HCT116 (cell line): ENCODE measurements at regions not wholly inside any gene's neighbourhood (a gene's known extent, or its start where the extent isn't known, plus 50 kb on each side); places are given as distances from the start of the nearest gene placed in this dataset.

ENCODE experiments used
- ATAC-seq: fragments of 200-7000 bp; cut with Tn5 transposase; 2 replicates; pipeline ENCODE4 v1.9.1; 2020; ENCODE audit warnings: mild to moderate bottlenecking, moderate library complexity
- BruUV-seq: library from RNA; stranded (reverse); fragments of 400-500 nt; replicated peaks from 2 replicates; lab custom pipeline; 2021; lab: Mats Ljungman, UMichigan
- CTCF ChIA-PET: fragments of 300-600 bp; sonication (Branson Sonifier 250); formaldehyde crosslinking; loops from one replicate; lab custom pipeline; 2021; ENCODE audit warnings: antibody characterized with exemption; lab: Charles Lee
- POLR2A ChIA-PET: fragments of 300-600, 350-600 bp; sonication (Branson Sonifier 250); formaldehyde crosslinking; loops from one replicate; lab custom pipeline; 2021; ENCODE audit warnings: antibody characterized with exemption; lab: Charles Lee
- RAD21 ChIA-PET, 2 experiments: fragments of 300-600 bp; sonication (Branson Sonifier 250); formaldehyde crosslinking; loops; one replicate each; lab custom pipeline; 2023; ENCODE audit warnings: low total read pairs in 2 of 2; ENCODE audit not compliant: uncharacterized antibody in 2 of 2, unreplicated experiment in 2 of 2, low non-redundant PET in 1 of 2; lab: Charles Lee
- DNase-seq: peaks from one replicate; pipeline ENCODE4 v3.0.0-alpha.2; 2010; ENCODE audit warnings: low read depth, low spot score
- H2AFZ ChIP-seq: fragments of 200-600 bp; shearing (Covaris generic), sonication (generic); 2 replicates; pipeline ENCODE4 v1.6.1; 2017; ENCODE audit warnings: low read depth, mixed run types, mixed read lengths, antibody characterized with exemption, low read length; ENCODE audit not compliant: poor library complexity, severe bottlenecking
- H3K27ac ChIP-seq: 2 replicates; pipeline ENCODE4 v1.5.1; 2012; ENCODE audit warnings: low read depth, low read length
- H3K27me3 ChIP-seq: fragments of 200-600 bp; sonication (generic); 2 replicates; pipeline ENCODE4 v1.6.1; 2016; ENCODE audit warnings: mixed run types, low read length, mixed read lengths; ENCODE audit not compliant: insufficient read depth
- H3K36me3 ChIP-seq, 2 experiments: fragments of 200-500 bp in 1 of 2; fragments of 200-600 bp in 1 of 2; sonication (Bioruptor generic) in 1 of 2; sonication (generic) in 1 of 2; 2 replicates each; pipeline versions ENCODE4 v1.5.1 to v1.6.1; 2014 to 2016; ENCODE audit warnings: low read length in 2 of 2, inconsistent platforms in 1 of 2, mixed read lengths in 1 of 2, mixed run types in 1 of 2; ENCODE audit not compliant: insufficient read depth in 2 of 2, control insufficient read depth in 1 of 2
- H3K4me1 ChIP-seq, 2 experiments: fragments of 200-600 bp in 1 of 2; sonication (generic) in 1 of 2; 2 replicates each; pipeline versions ENCODE4 v1.5.1 to v1.6.1; 2012 to 2017; ENCODE audit warnings: low read length in 2 of 2, inconsistent platforms in 1 of 2, mild to moderate bottlenecking in 1 of 2, mixed read lengths in 1 of 2, mixed run types in 1 of 2, moderate library complexity in 1 of 2; ENCODE audit not compliant: insufficient read depth in 2 of 2, control insufficient read depth in 1 of 2
- H3K4me2 ChIP-seq: fragments of 200-600 bp; sonication (generic); 2 replicates; pipeline ENCODE4 v1.6.1; 2017; ENCODE audit warnings: mixed run types, low read length, mixed read lengths
- H3K4me3 ChIP-seq, 2 experiments: fragments of 200-600 bp in 1 of 2; sonication (generic) in 1 of 2; replicated peaks in 1 of 2; 2 replicates each; pipeline ENCODE4 v1.5.1; 2011 to 2016; ENCODE audit warnings: low read length in 2 of 2, control low read depth in 1 of 2, low read depth in 1 of 2, mild to moderate bottlenecking in 1 of 2, mixed read lengths in 1 of 2, mixed run types in 1 of 2
- H3K79me2 ChIP-seq: fragments of 200-600 bp; sonication (generic); 2 replicates; pipeline ENCODE4 v1.6.1; 2017; ENCODE audit warnings: mild to moderate bottlenecking, mixed run types, low read length, moderate library complexity, mixed read lengths; ENCODE audit not compliant: insufficient read depth
- H3K9ac ChIP-seq: fragments of 200-600 bp; sonication (generic); 2 replicates; pipeline ENCODE4 v1.6.1; 2016; ENCODE audit warnings: low read length, mixed read lengths
- H3K9me2 ChIP-seq: fragments of 200-600 bp; sonication (generic), shearing (Covaris generic); 2 replicates; pipeline ENCODE4 v1.6.1; 2017; ENCODE audit warnings: mixed run types, mild to moderate bottlenecking, moderate library complexity; ENCODE audit not compliant: insufficient read depth
- H3K9me3 ChIP-seq, 2 experiments: fragments of 200-500 bp in 1 of 2; fragments of 200-600 bp in 1 of 2; sonication (Bioruptor generic) in 1 of 2; sonication (generic) in 1 of 2; 2 replicates each; pipeline ENCODE4 v1.6.1; 2014 to 2017; ENCODE audit warnings: low read length in 2 of 2, mixed read lengths in 2 of 2, inconsistent platforms in 1 of 2, low read depth in 1 of 2, mild to moderate bottlenecking in 1 of 2, mixed run types in 1 of 2, moderate library complexity in 1 of 2; ENCODE audit not compliant: control insufficient read depth in 1 of 2, insufficient read depth in 1 of 2
- H4K20me1 ChIP-seq: fragments of 200-600 bp; sonication (generic), shearing (Covaris generic); 2 replicates; pipeline ENCODE4 v1.6.1; 2017; ENCODE audit warnings: mixed run types, mild to moderate bottlenecking, moderate library complexity; ENCODE audit not compliant: insufficient read depth
- ATF3 ChIP-seq: IDR thresholded peaks from 2 replicates; pipeline ENCODE4 v1.6.1; 2012
- CEBPB ChIP-seq: IDR thresholded peaks from 2 replicates; pipeline ENCODE4 v1.6.1; 2012; ENCODE audit warnings: low read depth
- CTCF ChIP-seq, 3 experiments: fragments of 200-600 bp in 1 of 3; sonication (generic) in 1 of 3; IDR thresholded peaks in 2 of 3; conservative IDR thresholded peaks in 1 of 3; 2 replicates each; pipeline ENCODE4 v1.5.1; 2012 to 2017; ENCODE audit warnings: low read depth in 2 of 3, low read length in 2 of 3, antibody characterized with exemption in 1 of 3, borderline replicate concordance in 1 of 3, control low read depth in 1 of 3, mild to moderate bottlenecking in 1 of 3, mixed read lengths in 1 of 3, mixed run types in 1 of 3, moderate library complexity in 1 of 3; ENCODE audit not compliant: insufficient read depth in 1 of 3
- EGR1 ChIP-seq: IDR thresholded peaks from 2 replicates; pipeline ENCODE4 v1.6.1; 2012; ENCODE audit warnings: low read depth
- ELF1 ChIP-seq: IDR thresholded peaks from 2 replicates; pipeline ENCODE4 v1.6.1; 2012; ENCODE audit warnings: low read depth, borderline replicate concordance
- EZH2 ChIP-seq: fragments of 200-600 bp; sonication (generic); IDR thresholded peaks from 2 replicates; pipeline ENCODE4 v1.6.1; 2017; ENCODE audit warnings: antibody characterized with exemption, mixed run types
- EZH2phosphoT487 ChIP-seq: fragments of 200-600 bp; IDR thresholded peaks from 2 replicates; pipeline ENCODE4 v1.6.1; 2018; ENCODE audit warnings: antibody characterized with exemption, borderline replicate concordance
- MAX ChIP-seq: IDR thresholded peaks from 2 replicates; pipeline ENCODE4 v1.6.1; 2012
- REST ChIP-seq: IDR thresholded peaks from 2 replicates; pipeline ENCODE4 v1.6.1; 2012; ENCODE audit warnings: low read depth
- SIN3A ChIP-seq: IDR thresholded peaks from 2 replicates; pipeline ENCODE4 v1.6.1; 2012; ENCODE audit warnings: low read depth
- SP1 ChIP-seq: IDR thresholded peaks from 2 replicates; pipeline ENCODE4 v1.6.1; 2012; ENCODE audit warnings: low read depth
- SRF ChIP-seq: IDR thresholded peaks from 2 replicates; pipeline ENCODE4 v1.6.1; 2012; ENCODE audit warnings: low read depth
- TCF7L2 ChIP-seq: IDR thresholded peaks from 2 replicates; pipeline ENCODE4 v1.7.0; 2011; ENCODE audit warnings: borderline replicate concordance, inconsistent platforms; ENCODE audit not compliant: insufficient read depth, insufficient read length; ENCODE audit errors: extremely low read depth
- YY1 ChIP-seq: IDR thresholded peaks from 2 replicates; pipeline ENCODE4 v1.6.1; 2011; ENCODE audit warnings: low read length, low read depth, moderate library complexity, mild to moderate bottlenecking; ENCODE audit not compliant: insufficient replicate concordance; ENCODE audit errors: extremely low read depth
- ZBTB33 ChIP-seq: IDR thresholded peaks from 2 replicates; pipeline ENCODE4 v1.6.1; 2011; ENCODE audit warnings: mild to moderate bottlenecking, low read length, moderate library complexity; ENCODE audit not compliant: insufficient replicate concordance; ENCODE audit errors: extremely low read depth
- intact Hi-C: fragments of 100-400 bp; cut with micrococcal nuclease; formaldehyde crosslinking; loops from 2 replicates; pipeline ENCODE4 v1.10.0; 2022

- RAD21 ChIA-PET: no interaction called here
- no peaks in the 10 kb centered on the region for H4K20me1 ChIP-seq
- H3K4me3 ChIP-seq: no peak overlapping the region
- no peak overlapping the region for H3K9ac ChIP-seq
- H3K27me3 ChIP-seq: no peaks in the 10 kb centered on the region
- no peak overlapping the region for H2AFZ ChIP-seq
- intact Hi-C loops: no loop called here
- H3K9me3 ChIP-seq: peaks cover 16 to 32% of the 10 kb centered on the region in 2 experiments; a peak in 2 of 4 replicates
- no TSS peak for BruUV-seq
- H3K27ac ChIP-seq: no peak overlapping the region
- H3K4me2 ChIP-seq: no peak overlapping the region
- CTCF ChIA-PET: no interaction called here
- H3K79me2 ChIP-seq: no peaks in the 10 kb centered on the region
- DNase-seq (no peak), ATAC-seq (no peak)
- TF ChIP-seq EGR1: no peak
- no peak for TF ChIP-seq ELF1
- no peak for TF ChIP-seq EZH2
- TF ChIP-seq SIN3A: no peak
- TF ChIP-seq SRF: no peak
- no peak for TF ChIP-seq CTCF (IDR thresholded peaks at IDR 0.05 in 2 of 3, conservative IDR thresholded peaks at IDR 0.05 in 1 of 3; ENCODE audit: borderline replicate concordance in 1 of 3, insufficient read depth in 1 of 3, low read depth in 2 of 3, low read length in 2 of 3)
- TF ChIP-seq ATF3: no peak
- no peak for TF ChIP-seq TCF7L2
- TF ChIP-seq CEBPB: no peak
- TF ChIP-seq YY1: no peak
- no peak for TF ChIP-seq SP1
- TF ChIP-seq REST: no peak
- TF ChIP-seq EZH2phosphoT487: no peak
- TF ChIP-seq MAX: no peak
- no peak for TF ChIP-seq ZBTB33
- no peaks in the 10 kb centered on the region for H3K9me2 ChIP-seq
- POLR2A ChIA-PET: no interaction called here
- H3K36me3 ChIP-seq: no peaks in the 10 kb centered on the region
- H3K4me1 ChIP-seq: no peaks in the 10 kb centered on the region
Observed at GRCh38 chr5:4130819-4131218, 535.2 kb downstream of the IRX1 start.
